GM15510 (cell line): ENCODE measurements at regions not wholly inside any gene's neighbourhood (a gene's known extent, or its start where the extent isn't known, plus 50 kb on each side); places are given as distances from the start of the nearest gene placed in this dataset.

ENCODE experiments used
- POLR2A ChIP-seq: IDR thresholded peaks from 3 replicates; pipeline ENCODE4 v1.6.1; 2011; ENCODE audit warnings: borderline replicate concordance; ENCODE audit not compliant: insufficient read length; ENCODE audit errors: extremely low read depth

DNA sequence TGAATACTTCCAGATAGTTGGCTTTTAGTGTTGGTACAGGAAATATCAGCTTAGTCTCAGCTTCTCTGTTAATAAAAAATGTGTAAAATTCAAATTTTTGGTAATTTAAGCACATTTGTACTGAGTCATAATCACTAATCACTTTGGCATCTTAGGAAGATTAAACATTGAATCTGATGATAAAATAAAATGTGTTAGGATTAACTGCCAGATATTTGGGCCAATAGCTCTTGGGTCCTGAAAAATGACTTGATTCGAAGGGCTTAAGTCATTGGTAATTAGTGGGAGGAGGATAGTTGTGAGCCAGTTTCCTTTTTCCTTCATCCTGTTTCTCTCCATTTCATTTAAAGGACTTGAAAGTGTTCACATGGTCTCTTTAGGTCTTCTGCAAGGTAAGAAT lies 426.1 kb downstream of the RFPL4B start:
- no peak for TF ChIP-seq POLR2A

DNA sequence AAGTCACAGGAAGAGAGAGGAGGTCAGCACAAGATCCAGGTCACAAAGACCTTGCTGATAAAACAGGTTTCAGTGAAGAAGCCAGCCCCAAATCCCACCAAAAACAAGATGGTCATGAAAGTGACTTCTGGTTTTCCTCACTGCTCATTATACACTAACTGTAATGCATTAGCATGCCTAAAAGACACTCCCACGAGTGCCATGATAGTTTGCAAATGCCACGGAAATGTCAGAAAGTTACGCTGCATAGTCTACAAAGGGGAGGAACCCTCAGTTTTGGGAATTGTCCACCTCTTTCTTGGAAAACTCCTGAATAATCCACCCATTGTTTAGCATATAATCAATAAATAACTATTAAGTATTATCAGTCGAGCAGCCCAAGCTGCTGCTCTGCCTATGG lies 427.2 kb downstream of the RFPL4B start:
- no peak for TF ChIP-seq POLR2A

DNA sequence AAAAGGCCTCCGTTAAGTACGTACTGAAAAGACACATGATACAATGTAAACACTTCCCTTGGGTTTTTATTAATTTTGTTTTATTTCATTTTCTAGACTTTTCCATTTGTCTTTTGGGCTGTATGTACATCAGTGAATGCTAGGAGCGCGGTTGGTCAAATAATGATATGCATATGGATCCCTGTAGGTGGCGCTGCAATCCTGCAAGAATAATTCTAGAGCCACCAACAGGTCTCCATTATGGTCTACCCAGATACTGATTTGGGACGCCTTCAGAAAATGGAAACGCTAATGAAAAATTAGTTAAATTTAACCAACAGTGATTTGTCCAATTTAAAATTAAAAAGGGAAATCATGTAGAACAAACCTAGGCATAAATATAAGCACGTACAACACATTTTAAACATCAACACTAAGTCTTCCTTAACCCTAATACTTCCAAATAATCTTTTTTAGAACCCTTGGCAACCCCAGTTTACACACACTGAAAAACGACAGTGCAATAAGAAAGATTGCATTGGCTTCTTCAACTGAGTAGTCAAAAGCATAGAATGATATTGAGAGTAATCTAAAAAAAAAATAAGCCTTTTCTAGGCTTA lies 433.5 kb downstream of the RFPL4B start:
- TF ChIP-seq POLR2A, result no peak

DNA sequence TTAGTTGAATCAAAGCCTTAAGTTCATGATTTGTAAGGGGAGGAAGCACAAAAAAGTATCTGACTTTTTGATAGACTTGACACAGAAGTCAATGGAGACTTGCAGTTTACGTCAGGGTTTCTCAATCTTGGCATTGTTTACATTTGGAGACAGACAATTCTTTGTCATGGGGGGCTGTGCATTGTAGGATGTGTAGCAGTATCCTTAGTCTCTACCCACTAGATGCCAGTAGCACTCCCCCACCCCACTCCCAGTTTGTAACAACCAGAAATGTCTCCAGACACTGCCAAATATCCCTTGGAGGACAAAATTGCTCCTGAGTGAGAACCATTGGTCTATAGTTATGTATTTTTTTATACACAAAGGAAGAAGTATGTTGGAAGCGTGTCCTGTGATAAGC lies 434.1 kb downstream of the RFPL4B start:
- no peak for TF ChIP-seq POLR2A

DNA sequence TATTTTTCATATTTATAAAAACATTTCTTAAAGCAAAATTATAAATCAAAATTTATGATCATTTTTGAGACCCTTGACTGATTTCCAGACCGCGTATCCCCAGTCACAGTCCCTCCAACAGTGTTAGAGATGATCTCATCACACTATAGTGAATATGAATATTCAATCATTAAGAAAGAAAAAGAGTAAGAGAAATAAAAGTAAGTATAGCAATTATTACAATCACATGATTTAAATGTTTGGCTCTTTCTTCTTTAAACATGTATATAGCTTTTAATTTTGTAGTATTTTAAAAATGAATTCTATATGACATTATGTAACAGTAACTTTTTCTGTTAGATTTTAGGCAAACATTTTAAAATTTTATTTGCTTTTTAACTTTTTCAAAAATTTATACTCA lies 438.3 kb downstream of the RFPL4B start:
- no peak for TF ChIP-seq POLR2A

DNA sequence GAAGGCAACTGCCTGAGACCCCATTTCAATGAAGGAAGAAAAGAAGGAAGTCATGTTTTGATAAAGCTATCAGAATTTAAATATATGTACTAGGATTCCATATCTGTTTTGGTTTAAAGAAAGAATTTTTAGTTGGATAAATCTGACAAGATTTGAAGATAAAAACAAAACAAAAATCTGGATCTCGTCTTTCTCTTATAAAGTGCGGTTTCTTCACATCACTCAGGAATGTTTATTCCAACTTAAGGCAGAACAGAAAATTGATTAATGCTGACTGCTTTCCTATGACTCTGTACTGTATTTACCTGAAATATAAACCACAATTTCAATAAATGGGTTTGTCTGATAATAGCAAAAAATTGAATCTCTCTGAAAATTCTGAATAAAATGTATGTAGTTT lies 439.7 kb downstream of the RFPL4B start:
- no peak for TF ChIP-seq POLR2A

DNA sequence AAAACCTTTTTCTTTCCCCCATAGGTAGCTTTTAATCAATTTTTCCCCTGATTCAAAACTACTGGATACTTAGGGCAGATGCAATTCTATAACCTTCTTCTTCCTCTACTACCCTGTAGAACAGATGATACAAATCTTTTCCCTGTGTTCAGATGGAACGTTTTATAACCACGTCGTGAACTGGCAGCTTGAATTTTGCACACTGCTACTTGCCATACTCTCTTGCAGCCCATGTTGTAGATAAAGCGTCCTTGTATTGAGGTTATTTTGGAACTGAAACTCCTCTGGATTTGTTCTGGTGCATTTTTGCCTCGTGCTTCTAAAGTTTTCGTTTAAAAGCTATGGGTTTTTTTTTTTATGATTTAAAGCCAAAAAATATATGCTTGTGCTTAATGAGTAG lies 440.2 kb downstream of the RFPL4B start:
- TF ChIP-seq POLR2A, result no peak

DNA sequence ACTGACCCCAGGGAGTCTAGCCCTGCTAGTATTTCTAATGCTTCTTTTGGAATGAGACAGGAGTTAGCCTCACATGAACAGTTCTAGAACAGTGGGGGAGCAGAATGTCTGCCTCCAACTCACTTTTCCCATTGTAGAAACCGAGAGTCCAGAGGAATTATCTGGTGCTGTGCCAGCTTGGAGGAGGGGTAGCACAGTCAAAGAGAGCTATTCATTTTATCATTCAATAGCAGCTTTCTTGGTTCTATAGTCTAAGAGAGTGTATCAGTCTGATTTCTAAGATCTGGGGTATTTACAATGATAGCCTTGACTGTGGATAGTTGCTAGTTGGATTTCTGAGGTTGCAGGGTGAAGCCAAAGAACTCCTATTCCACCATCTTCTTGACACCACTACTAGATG lies 448.2 kb downstream of the RFPL4B start:
- no peak for TF ChIP-seq POLR2A

DNA sequence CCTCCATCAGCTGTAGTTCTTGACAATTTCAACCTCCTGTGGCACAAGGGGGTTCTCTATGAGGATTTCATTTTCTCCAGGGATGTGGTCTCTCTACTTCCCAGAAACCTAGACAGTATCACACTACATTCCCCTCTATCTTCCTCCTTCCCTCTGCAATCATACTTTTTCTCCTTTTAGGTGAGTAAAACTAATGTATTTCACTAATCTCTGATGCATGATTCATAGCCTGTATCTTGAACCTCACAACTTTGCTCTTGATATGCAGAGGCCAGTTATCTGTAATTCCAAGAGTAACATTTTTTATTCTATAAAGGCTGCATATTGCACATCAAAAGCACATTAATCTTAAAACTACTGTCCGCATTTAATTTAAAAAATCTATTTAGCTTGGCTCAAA lies 449.6 kb downstream of the RFPL4B start:
- no peak for TF ChIP-seq POLR2A

DNA sequence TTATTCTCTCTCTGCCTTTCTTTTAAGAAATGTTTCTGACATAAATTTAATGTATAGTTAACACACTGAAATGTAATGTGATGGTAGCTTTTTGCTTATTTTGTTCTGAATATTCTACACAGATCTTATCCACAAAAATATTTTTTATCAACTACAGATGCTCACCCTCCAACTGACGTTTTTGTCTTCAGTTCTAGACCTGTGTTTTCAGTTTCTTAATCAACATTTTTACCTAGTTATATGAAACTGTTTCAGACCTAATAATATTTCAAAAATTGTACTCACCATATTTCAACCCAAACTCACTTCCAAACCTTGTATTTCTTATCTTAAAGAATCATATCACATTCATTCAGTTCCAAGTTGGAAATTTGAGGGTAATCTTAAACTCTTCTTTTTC lies 452.8 kb downstream of the RFPL4B start:
- no peak for TF ChIP-seq POLR2A

DNA sequence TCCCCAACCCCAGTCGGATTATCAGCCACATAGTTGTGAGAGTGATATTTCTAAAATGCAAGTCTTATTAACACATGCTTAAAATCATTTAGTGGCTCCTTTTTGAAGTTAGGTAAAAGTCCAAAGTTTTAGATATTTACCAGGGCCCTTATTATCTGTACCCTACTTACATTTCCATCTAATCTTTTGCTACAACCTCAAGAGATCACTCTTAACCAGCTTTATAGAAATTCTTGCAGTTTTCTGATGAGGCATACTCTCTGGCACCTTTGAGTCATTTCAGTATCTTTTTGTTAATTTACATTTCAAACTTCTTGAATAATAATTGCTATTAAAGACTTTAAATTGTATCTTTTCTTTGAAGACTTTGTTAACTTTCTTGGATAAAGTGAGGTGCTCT lies 453.3 kb downstream of the RFPL4B start:
- no peak for TF ChIP-seq POLR2A

DNA sequence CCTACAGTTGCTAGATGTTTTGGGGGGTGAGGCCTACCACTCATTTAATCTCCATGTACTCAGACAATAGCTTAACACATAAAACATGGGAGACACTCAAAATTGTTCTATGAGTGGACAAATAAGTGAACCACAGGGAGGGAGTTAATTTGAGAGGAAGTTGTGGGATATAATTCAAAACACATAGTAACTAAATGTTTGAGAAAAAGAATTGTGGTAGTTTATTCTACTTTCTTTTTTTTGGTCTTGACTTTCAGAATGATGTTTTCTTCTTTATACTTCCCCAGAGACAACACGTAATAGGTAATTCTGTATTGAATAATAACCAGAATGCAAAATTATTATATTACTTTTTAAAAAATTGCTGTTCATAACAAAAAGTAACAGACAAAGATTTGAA lies 453.8 kb downstream of the RFPL4B start:
- TF ChIP-seq POLR2A, result no peak

DNA sequence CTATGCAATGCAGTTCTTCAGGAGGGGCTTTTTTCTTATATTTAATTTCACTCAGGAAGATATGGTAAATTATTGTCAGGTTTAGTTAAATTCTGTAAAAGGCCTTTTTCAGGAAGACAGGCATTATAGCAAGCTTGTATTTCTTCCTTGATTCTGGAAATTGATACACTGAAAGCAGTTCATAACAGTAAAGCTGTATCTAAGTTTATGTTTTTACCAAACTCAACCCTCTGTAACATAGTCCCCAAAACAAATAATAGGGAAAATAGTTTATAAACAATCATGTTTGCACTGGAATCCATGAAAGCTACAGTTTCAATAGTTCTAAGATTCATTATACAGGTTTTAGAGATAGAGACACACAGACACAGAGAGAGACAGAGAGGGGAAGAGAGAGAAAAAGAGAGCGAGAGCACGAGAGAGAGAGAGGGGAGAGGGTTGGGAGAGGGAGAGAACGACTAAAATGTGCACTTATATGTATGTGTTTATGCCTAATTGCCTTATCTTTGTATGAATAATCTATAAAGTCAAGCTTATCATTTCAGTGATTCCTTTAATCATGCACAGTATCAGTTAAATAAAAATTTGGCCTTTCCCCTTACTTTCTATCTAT lies 454.4 kb downstream of the RFPL4B start:
- no peak for TF ChIP-seq POLR2A

DNA sequence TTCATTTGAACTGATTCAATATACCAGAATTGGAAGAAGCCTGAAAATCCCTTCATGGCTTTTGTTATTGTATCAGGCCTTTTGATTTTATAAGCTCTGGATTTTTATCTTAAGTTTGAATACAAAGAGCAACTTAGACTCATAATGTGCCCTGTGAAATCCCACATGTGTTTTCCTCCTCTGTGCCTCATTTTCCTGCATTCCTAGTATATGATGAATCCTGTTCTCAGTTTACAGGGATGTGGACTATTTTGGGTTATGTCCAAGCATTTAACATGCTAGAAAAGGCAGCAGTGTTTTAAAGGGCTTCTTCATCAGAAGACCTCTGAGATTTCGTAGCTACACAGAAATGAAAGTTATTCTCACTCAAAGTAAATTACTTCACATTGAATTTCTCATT lies 455.0 kb downstream of the RFPL4B start:
- TF ChIP-seq POLR2A, result no peak

DNA sequence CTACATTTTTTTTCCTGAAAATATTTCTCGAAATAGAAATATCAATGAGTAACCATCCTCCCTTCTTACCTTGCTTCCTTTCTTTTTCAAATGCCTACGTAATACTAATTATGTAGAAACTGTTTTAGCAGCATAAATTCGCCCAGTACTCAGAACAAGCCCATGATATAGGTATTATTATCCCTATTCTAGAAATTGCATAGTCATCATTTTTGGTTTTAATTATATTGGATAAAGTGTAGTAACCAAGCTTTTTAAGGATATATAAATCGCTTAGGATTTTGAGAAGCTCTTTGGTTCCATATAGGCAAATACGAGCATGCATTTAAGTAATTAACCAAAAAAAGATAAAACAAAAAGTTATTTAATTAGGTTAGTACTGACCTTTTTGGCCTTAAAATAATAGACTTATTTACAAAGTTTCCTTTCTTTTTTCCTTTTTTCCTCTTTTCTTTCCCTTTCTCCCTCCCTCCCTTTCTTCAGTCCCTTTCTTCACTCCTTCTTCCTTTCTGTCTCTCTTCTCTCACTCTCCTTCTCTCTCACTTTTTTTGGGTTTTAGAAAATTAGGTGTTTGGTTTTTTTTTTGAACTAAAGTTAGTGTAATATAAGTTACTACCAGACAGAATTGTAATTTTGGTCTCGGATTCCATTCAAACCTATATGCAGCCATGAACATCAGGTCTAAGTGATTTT lies 457.7 kb downstream of the RFPL4B start:
- no peak for TF ChIP-seq POLR2A
